Aorta (tissue), 5 donors: ENCODE measurements at regions not wholly inside any gene's neighbourhood (a gene's known extent, or its start where the extent isn't known, plus 50 kb on each side); places are given as distances from the start of the nearest gene placed in this dataset.

Experiments
- ATAC-seq: fragments of 200-7000 bp; cut with Tn5 transposase; one replicate; pipeline ENCODE4 v1.9.1; 2022; ENCODE audit warnings: moderate library complexity; ENCODE audit not compliant: low FRiP score
- DNase-seq, 2 donors: peaks; one replicate each; pipeline ENCODE4 v3.0.0-alpha.2; 2020
- H3K27ac ChIP-seq, 2 donors: one replicate each; pipeline ENCODE4 v1.5.1; 2013; ENCODE audit warnings: low read length in 2 of 2, mild to moderate bottlenecking in 2 of 2, moderate library complexity in 2 of 2, control low read depth in 1 of 2, inconsistent platforms in 1 of 2, low read depth in 1 of 2
- H3K27me3 ChIP-seq, 2 donors: one replicate each; pipeline ENCODE4 v1.6.1; 2013; ENCODE audit warnings: control low read depth in 1 of 2, low read length in 1 of 2, mild to moderate bottlenecking in 1 of 2, moderate library complexity in 1 of 2; ENCODE audit not compliant: insufficient read depth in 2 of 2, control insufficient read depth in 1 of 2
- H3K36me3 ChIP-seq, 2 donors: one replicate each; pipeline ENCODE4 v1.6.1; 2013; ENCODE audit warnings: control low read depth in 1 of 2, low read length in 1 of 2, mild to moderate bottlenecking in 1 of 2; ENCODE audit not compliant: insufficient read depth in 2 of 2, control insufficient read depth in 1 of 2
- H3K4me1 ChIP-seq, 2 donors: one replicate each; pipeline ENCODE4 v1.6.1; 2013; ENCODE audit warnings: low read length in 2 of 2, control low read depth in 1 of 2, mild to moderate bottlenecking in 1 of 2, moderate library complexity in 1 of 2; ENCODE audit not compliant: insufficient read depth in 2 of 2, control insufficient read depth in 1 of 2
- H3K4me3 ChIP-seq, 2 donors: one replicate each; pipeline ENCODE4 v1.5.1; 2013; ENCODE audit warnings: low read length in 2 of 2, control low read depth in 1 of 2, mild to moderate bottlenecking in 1 of 2
- H3K9me3 ChIP-seq: one replicate; pipeline ENCODE4 v1.6.1; 2013; ENCODE audit warnings: mild to moderate bottlenecking, low read length; ENCODE audit not compliant: control insufficient read depth
- WGBS, 2 donors: extraction: QIAGEN DNeasy Blood & Tissue Kit; methylation state at CpG; one replicate each; pipeline ENCODE4 v1.1.7; 2013; 5-methylcytosine and 5-hydroxymethylcytosine counted together
- intact Hi-C, 2 donors: fragments of 100-400 bp; cut with DNase I; formaldehyde crosslinking; loops; one replicate each; pipeline versions ENCODE4 v1.14.2 to v1.15.0; 2022
- donor health status: healthy with polysubstance abuse.
- donor health status: Bipolar disorder and iron deficiency.
- donor health status: DM: no; HTN: no; CAD: no.
- donor health status: DM: no; HTN: no; CAD: no.
- donor health status: DM: yes; HTN: yes; CAD: no.

GRCh38 chr5:2913281-2913680, 161.8 kb upstream of the IRX2 start:
- Histone ChIP-seq H3K4me3 (no peak overlapping the region), H3K9me3 (peaks cover 2% of the 10 kb centered on the region), H3K27ac (no peak overlapping the region), H3K4me1 (no peaks in the 10 kb centered on the region), H3K27me3 (no peaks in the 10 kb centered on the region), H3K36me3 (no peaks in the 10 kb centered on the region)
- ATAC-seq = no peak
- 89 to 90% methylated on average over 7 of the region's 7 CpGs for WGBS, 2 donors
- intact Hi-C loops = no loop called here
- no peak for DNase-seq

DNA sequence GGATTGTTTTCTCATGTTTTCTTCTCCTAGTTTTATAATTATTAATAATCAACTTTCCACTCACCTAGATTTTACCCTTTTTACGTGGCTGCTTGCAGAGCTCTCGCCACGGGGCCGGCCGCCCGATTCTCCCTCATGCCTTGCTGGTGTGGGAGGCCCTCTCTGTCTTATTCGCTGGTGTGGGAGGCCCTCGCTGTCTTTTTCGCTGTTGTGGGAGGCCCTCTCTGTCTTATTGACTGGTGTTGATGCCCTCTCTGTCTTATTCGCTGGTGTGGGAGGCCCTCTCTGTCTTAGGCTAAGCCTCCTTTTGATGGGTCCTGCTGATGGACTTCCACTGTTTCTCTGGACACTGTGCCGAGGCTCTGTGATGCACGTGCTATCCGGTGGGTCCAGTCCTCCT, 161.3 kb upstream of the IRX2 start:
- Histone ChIP-seq H3K9me3 (peaks cover 2% of the 10 kb centered on the region), H3K27me3 (no peaks in the 10 kb centered on the region), H3K27ac (no peak overlapping the region), H3K4me3 (no peak overlapping the region), H3K4me1 (no peaks in the 10 kb centered on the region), H3K36me3 (no peaks in the 10 kb centered on the region)
- no peak for ATAC-seq
- DNase-seq = no peak
- intact Hi-C loops = no loop called here
- WGBS, 2 donors = 81 to 83% methylated on average over 13 of the region's 13 CpGs

DNA sequence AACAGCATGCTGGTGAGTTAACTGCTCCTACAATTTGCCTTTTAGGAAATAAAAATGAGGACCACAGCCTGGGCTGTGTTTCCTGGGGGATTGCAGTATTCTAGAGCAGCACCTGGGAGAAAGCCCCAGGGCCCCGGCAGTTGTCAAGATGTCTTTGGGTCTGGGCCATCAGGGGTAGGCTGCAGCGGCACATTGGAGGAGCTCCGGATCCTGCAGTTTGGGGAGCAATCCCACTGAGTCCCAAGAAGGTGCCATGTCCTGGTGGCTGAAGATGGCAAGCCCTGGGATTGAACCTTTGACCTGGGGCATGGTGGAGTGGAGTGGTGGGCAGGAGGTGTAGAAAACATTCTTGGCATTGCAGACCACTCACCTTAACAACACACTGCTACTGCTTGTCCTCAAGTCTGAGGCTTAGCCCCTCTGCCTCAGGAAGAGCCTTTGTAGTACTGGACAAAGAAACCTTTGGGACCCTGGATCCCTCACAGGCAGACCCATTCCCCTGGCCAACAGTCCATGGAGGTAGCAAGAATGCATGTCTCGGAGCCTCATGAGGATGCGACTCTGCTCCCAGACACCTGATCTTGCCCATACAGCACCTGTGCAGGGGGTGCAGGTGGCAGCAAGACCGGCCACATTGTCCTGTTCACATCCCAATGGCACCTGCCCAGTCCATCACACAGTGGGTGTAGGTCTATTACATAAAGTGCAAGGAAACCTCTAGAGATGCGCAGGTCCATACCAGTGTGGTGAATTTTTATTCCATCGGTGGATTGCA, 159.1 kb upstream of the IRX2 start:
- DNase-seq = no peak
- intact Hi-C loops = no loop called here
- no peak for ATAC-seq
- Histone ChIP-seq H3K27ac (no peak overlapping the region), H3K9me3 (peaks cover 2% of the 10 kb centered on the region), H3K4me3 (no peak overlapping the region), H3K27me3 (no peaks in the 10 kb centered on the region), H3K4me1 (no peaks in the 10 kb centered on the region), H3K36me3 (no peaks in the 10 kb centered on the region)
- 92% methylated on average over 8 of the region's 8 CpGs for WGBS, 2 donors

- Histone ChIP-seq H3K4me1 (no peaks in the 10 kb centered on the region), H3K36me3 (no peaks in the 10 kb centered on the region), H3K4me3 (no peak overlapping the region), H3K27ac (no peak overlapping the region), H3K27me3 (no peaks in the 10 kb centered on the region), H3K9me3 (peaks cover 2% of the 10 kb centered on the region)
- ATAC-seq (no peak), DNase-seq (peak in 1 of 2 donors; percentile 27)
- intact Hi-C loops = no loop called here
- 80 to 84% methylated on average over 10 of the region's 10 CpGs for WGBS, 2 donors
Observed at GRCh38 chr5:2909035-2909434, 157.6 kb upstream of the IRX2 start.

GRCh38 chr5:2908086-2908485, 156.6 kb upstream of the IRX2 start:
- Histone ChIP-seq H3K9me3 (peaks cover 2% of the 10 kb centered on the region), H3K4me3 (no peak overlapping the region), H3K27me3 (no peaks in the 10 kb centered on the region), H3K36me3 (no peaks in the 10 kb centered on the region), H3K4me1 (no peaks in the 10 kb centered on the region), H3K27ac (no peak overlapping the region)
- ATAC-seq = no peak
- intact Hi-C loops = no loop called here
- peak in 1 of 2 donors; percentile 25 for DNase-seq
- WGBS, 2 donors = 79 to 81% methylated on average over 4 of the region's 4 CpGs

DNA sequence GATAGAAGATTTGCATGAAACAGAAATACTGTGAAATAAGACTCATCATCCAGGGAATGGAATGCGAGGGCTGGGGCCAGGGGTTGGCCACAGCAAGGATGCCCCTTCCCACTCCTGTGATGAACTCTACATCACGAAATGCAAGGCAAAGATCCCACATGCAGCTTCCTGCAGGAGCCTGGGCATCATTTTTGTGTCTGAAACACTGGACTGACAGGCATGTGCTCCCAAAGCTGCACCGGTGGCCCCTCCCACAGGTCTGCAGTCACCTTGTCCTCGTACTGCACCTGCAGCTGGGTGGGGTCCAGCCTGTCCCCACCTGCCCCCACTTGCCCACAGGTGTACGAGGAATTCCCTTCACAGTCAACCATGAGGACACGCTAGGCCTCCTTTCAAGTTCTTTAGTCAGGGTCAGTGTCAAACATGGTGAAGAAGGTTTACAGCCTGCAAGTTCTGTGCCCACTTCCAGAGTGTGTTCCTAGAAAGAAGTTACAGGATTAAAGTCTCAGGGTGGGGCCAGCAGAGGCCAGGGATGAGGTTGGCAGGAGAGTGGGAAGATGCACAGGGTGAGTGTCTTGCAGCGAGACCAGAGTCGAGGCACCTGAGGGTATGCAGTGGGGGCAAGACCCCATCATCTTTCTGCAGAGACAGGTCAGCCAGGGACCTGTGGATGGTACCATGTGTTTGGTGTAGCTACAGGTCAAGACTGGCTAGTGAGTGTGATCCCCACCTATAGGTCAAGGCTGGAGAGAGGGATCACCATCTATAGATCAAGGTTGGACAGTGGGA, 155.0 kb upstream of the IRX2 start:
- Histone ChIP-seq H3K9me3 (peaks cover 2% of the 10 kb centered on the region), H3K27me3 (no peaks in the 10 kb centered on the region), H3K4me3 (no peak overlapping the region), H3K27ac (no peak overlapping the region), H3K36me3 (no peaks in the 10 kb centered on the region), H3K4me1 (no peaks in the 10 kb centered on the region)
- WGBS, 2 donors = 77 to 83% methylated on average over 8 of the region's 8 CpGs
- DNase-seq (peak in 1 of 2 donors; percentile 56), ATAC-seq (no peak)
- intact Hi-C loops = no loop called here

DNA sequence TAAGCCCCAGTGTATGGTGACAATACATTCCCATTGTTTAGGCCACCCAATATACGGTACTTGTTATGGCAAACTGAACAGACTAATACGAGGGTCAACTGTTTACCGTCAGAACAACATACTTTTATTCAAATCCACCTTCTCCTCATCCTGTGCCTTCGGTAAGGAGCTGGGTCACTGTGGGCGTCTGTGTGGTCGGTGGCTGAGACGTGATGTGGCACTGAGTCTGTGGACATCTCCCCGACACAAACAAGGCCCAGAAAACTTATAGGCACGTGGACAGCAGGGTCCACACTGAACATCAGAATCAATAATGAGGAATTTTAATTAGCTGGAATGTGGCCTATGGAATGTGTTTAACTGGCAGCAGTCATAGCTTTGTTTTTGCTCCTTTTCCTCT, 154.3 kb upstream of the IRX2 start:
- no peak overlapping the region for H3K4me3 ChIP-seq
- intact Hi-C loops = no loop called here
- DNase-seq = no peak
- WGBS, 2 donors = 59 to 64% methylated on average over 9 of the region's 9 CpGs
- no peaks in the 10 kb centered on the region for H3K36me3 ChIP-seq
- H3K4me1 ChIP-seq = no peaks in the 10 kb centered on the region
- no peak for ATAC-seq
- no peaks in the 10 kb centered on the region for H3K27me3 ChIP-seq
- peaks cover 2% of the 10 kb centered on the region for H3K9me3 ChIP-seq
- H3K27ac ChIP-seq = no peak overlapping the region

GRCh38 chr5:2904956-2905355, 153.5 kb upstream of the IRX2 start:
- H3K27ac ChIP-seq = no peak overlapping the region
- H3K4me3 ChIP-seq = no peak overlapping the region
- WGBS, 2 donors = 81 to 83% methylated on average over 9 of the region's 9 CpGs
- H3K9me3 ChIP-seq = peaks cover 2% of the 10 kb centered on the region
- no peak for DNase-seq
- H3K27me3 ChIP-seq = no peaks in the 10 kb centered on the region
- ATAC-seq = no peak
- no peaks in the 10 kb centered on the region for H3K4me1 ChIP-seq
- H3K36me3 ChIP-seq = no peaks in the 10 kb centered on the region
- intact Hi-C loops = no loop called here

- no peak overlapping the region for H3K4me3 ChIP-seq
- no peaks in the 10 kb centered on the region for H3K4me1 ChIP-seq
- DNase-seq = no peak
- H3K27ac ChIP-seq = no peak overlapping the region
- H3K27me3 ChIP-seq = no peaks in the 10 kb centered on the region
- ATAC-seq = peak; percentile 27
- H3K36me3 ChIP-seq = no peaks in the 10 kb centered on the region
- intact Hi-C loops = no loop called here
- H3K9me3 ChIP-seq = peaks cover 2% of the 10 kb centered on the region
- WGBS, 2 donors = 78 to 81% methylated on average over 13 of the region's 13 CpGs
Observed at GRCh38 chr5:2904399-2904798, 152.9 kb upstream of the IRX2 start.
